Suprapubic skin (tissue), 4 donors: ENCODE measurements at regions not wholly inside any gene's neighbourhood (a gene's known extent, or its start where the extent isn't known, plus 50 kb on each side); places are given as distances from the start of the nearest gene placed in this dataset.

ENCODE experiments used
- DNase-seq, 2 donors: peaks; one replicate each; pipeline ENCODE4 v3.0.0-alpha.2; 2019; ENCODE audit warnings: low spot score in 2 of 2
- H3K27ac ChIP-seq: fragments of 200-600 bp; sonication (generic); one replicate; pipeline ENCODE4 v1.5.1; 2019
- H3K27me3 ChIP-seq: fragments of 200-600 bp; sonication (generic); one replicate; pipeline ENCODE4 v1.5.1; 2019
- H3K36me3 ChIP-seq: fragments of 200-600 bp; sonication (generic); one replicate; pipeline ENCODE4 v1.5.1; 2019
- H3K4me1 ChIP-seq: fragments of 200-600 bp; sonication (generic); one replicate; pipeline ENCODE4 v1.5.1; 2019
- H3K4me3 ChIP-seq: fragments of 200-600 bp; sonication (generic); one replicate; pipeline ENCODE4 v1.5.1; 2019; ENCODE audit warnings: mild to moderate bottlenecking
- H3K9me3 ChIP-seq: fragments of 200-600 bp; sonication (generic); one replicate; pipeline ENCODE4 v1.5.1; 2019
- EP300 ChIP-seq: sonication (generic); formaldehyde crosslinking; IDR thresholded peaks from one replicate; pipeline ENCODE4 v1.6.1; 2017; ENCODE audit warnings: antibody characterized with exemption
- POLR2A ChIP-seq, 2 donors: fragments of 450-650 bp; IDR thresholded peaks; one replicate each; pipeline ENCODE4 v1.6.1; 2017; ENCODE audit warnings: antibody characterized with exemption in 2 of 2, mild to moderate bottlenecking in 2 of 2, moderate library complexity in 2 of 2
- POLR2AphosphoS5 ChIP-seq, 3 donors: sonication (generic); formaldehyde crosslinking; IDR thresholded peaks; one replicate each; pipeline ENCODE4 v1.6.1; 2017; ENCODE audit warnings: antibody characterized with exemption in 3 of 3
- WGBS: methylation state at CpG from one replicate; pipeline ENCODE4 v1.1.5; 2018; 5-methylcytosine and 5-hydroxymethylcytosine counted together
- TF ChIP-seq, protein P1 (sequence below), 2 donors: fragments of 200-600 bp in 1 of 2; fragments of 450-650 bp in 1 of 2; sonication (generic) in 1 of 2; IDR thresholded peaks; one replicate each; pipeline ENCODE4 v1.5.1; 2016 to 2019; ENCODE audit warnings: antibody characterized with exemption in 2 of 2, mild to moderate bottlenecking in 1 of 2, moderate library complexity in 1 of 2

DNA sequence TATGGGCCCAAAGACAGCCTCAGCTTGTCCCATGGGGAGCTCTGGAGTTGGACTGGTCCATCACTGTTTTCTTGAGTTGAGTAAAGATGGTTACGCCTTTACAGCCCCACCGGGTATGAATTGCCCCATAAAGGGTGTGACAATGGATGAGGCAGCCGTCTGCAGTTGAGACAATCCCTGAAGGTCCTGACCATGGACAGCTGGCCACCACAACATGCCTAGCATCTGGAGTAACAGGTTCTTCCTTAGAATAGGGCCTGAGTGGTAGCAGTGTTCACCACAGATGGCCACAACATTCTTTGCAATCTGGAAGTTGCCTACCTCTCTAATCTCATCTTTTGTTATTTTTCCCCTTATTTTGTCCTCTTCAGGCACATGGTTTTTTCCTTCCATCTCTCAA is 51.5 kb upstream of the HS3ST2 start:
- Histone ChIP-seq H3K27me3 (no peaks in the 10 kb centered on the region), H3K9me3 (no peaks in the 10 kb centered on the region), H3K36me3 (no peaks in the 10 kb centered on the region), H3K27ac (no peak overlapping the region), H3K4me1 (no peaks in the 10 kb centered on the region), H3K4me3 (no peak overlapping the region)
- WGBS = 91% methylated on average over 3 of the region's 3 CpGs
- no peak for DNase-seq
- TF ChIP-seq, protein P1, sequence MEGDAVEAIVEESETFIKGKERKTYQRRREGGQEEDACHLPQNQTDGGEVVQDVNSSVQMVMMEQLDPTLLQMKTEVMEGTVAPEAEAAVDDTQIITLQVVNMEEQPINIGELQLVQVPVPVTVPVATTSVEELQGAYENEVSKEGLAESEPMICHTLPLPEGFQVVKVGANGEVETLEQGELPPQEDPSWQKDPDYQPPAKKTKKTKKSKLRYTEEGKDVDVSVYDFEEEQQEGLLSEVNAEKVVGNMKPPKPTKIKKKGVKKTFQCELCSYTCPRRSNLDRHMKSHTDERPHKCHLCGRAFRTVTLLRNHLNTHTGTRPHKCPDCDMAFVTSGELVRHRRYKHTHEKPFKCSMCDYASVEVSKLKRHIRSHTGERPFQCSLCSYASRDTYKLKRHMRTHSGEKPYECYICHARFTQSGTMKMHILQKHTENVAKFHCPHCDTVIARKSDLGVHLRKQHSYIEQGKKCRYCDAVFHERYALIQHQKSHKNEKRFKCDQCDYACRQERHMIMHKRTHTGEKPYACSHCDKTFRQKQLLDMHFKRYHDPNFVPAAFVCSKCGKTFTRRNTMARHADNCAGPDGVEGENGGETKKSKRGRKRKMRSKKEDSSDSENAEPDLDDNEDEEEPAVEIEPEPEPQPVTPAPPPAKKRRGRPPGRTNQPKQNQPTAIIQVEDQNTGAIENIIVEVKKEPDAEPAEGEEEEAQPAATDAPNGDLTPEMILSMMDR (IDR thresholded peaks at IDR 0.05) = no peak
- TF ChIP-seq EP300 (no peak), POLR2AphosphoS5 (IDR thresholded peaks at IDR 0.05) (no peak), POLR2A (IDR thresholded peaks at IDR 0.05) (no peak)

DNA sequence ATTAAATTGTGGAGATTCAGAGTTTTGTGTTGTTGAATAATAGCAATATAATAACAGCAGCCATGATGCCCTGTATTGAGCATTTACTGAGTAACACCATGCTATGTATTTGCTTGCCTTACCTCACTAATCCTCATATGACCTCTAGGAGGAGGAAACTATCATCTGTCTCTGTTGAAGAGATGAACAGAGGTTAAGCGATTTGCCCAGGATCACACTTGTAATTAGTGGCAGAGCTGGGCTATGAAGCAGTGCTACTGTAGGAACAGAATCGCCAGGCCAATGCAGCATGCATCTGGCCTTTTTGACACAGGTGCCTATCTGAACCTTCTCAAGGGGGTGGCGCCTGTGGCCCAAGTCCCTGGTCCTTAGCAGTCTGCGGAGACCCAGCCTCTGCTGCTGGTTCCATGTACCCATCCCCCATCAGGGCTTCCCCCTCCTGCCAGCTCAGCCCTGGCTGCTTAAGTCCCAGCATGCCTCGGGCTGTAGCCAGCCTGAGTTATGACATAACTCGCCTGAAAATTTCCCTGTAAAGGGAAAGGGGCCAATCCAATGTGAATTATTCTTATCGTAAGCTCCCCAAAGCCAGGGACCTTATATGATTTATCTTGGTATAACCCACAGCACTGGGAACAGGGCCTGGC is 50.4 kb upstream of the HS3ST2 start:
- no peaks in the 10 kb centered on the region for H3K36me3 ChIP-seq
- no peak for DNase-seq
- no peak overlapping the region for H3K4me3 ChIP-seq
- no peaks in the 10 kb centered on the region for H3K27me3 ChIP-seq
- H3K27ac ChIP-seq = no peak overlapping the region
- H3K9me3 ChIP-seq = no peaks in the 10 kb centered on the region
- TF ChIP-seq POLR2A (IDR thresholded peaks at IDR 0.05) = no peak
- TF ChIP-seq EP300 = no peak
- TF ChIP-seq, protein P1 (IDR thresholded peaks at IDR 0.05) = no peak
- no peak for TF ChIP-seq POLR2AphosphoS5 (IDR thresholded peaks at IDR 0.05)
- no peaks in the 10 kb centered on the region for H3K4me1 ChIP-seq
- WGBS = 55% methylated on average over 6 of the region's 7 CpGs
